Keratinocyte (primary cell): ENCODE measurements at regions not wholly inside any gene's neighbourhood (a gene's known extent, or its start where the extent isn't known, plus 50 kb on each side); places are given as distances from the start of the nearest gene placed in this dataset.
"Not testable (repeated sequence)": the region's sequence is repeated elsewhere in the genome, so short reads cannot be mapped to it uniquely, and the experiment has no call there.

Experiments used
- DNase-seq: peaks from one replicate; pipeline ENCODE4 v3.0.0-alpha.2; 2011; ENCODE audit warnings: low read depth, missing footprints, low spot score
- FAIRE-seq: peaks from 2 replicates; lab custom pipeline; 2011; peaks lifted over from hg19 to GRCh38; lab: Jason Lieb, UNC
- H2AFZ ChIP-seq: 2 replicates; pipeline ENCODE4 v1.6.0; 2012; ENCODE audit warnings: low read length, control low read depth, inconsistent platforms; ENCODE audit not compliant: control insufficient read depth
- H3K27ac ChIP-seq: 2 replicates; pipeline ENCODE4 v1.5.1; 2011; ENCODE audit warnings: low read length; ENCODE audit not compliant: control insufficient read depth, insufficient read depth
- H3K27me3 ChIP-seq: 3 replicates; pipeline ENCODE4 v1.6.0; 2011; ENCODE audit warnings: low read length; ENCODE audit not compliant: control insufficient read depth, insufficient read depth; ENCODE audit errors: extremely low read depth
- H3K36me3 ChIP-seq, 2 experiments: 2 replicates in 1 of 2; 3 replicates in 1 of 2; pipeline ENCODE4 v1.5.1; 2011; ENCODE audit warnings: low read length in 2 of 2, mild to moderate bottlenecking in 1 of 2; ENCODE audit not compliant: control insufficient read depth in 2 of 2, insufficient read depth in 2 of 2; ENCODE audit errors: extremely low read depth in 1 of 2
- H3K4me1 ChIP-seq: 3 replicates; pipeline ENCODE4 v1.5.1; 2011; ENCODE audit warnings: low read length; ENCODE audit not compliant: control insufficient read depth, insufficient read depth; ENCODE audit errors: extremely low read depth
- H3K4me2 ChIP-seq: 3 replicates; pipeline ENCODE4 v1.6.0; 2011; ENCODE audit warnings: low read depth, low read length; ENCODE audit not compliant: control insufficient read depth, insufficient read depth; ENCODE audit errors: extremely low read depth
- H3K4me3 ChIP-seq, 3 experiments: fragments of 200-600 bp in 1 of 3; sonication (generic) in 1 of 3; 2 replicates in 2 of 3; 3 replicates in 1 of 3; pipeline ENCODE4 v1.5.1; 2011 to 2016; ENCODE audit warnings: low read length in 3 of 3, mild to moderate bottlenecking in 3 of 3, control low read depth in 2 of 3, inconsistent platforms in 1 of 3, low read depth in 1 of 3, mixed read lengths in 1 of 3, mixed run types in 1 of 3, moderate library complexity in 1 of 3; ENCODE audit not compliant: control insufficient read depth in 2 of 3, insufficient read depth in 2 of 3; ENCODE audit errors: extremely low read depth in 1 of 3
- H3K79me2 ChIP-seq: 2 replicates; pipeline ENCODE4 v1.6.0; 2012; ENCODE audit warnings: low read length; ENCODE audit not compliant: control insufficient read depth, insufficient read depth
- H3K9ac ChIP-seq: 3 replicates; pipeline ENCODE4 v1.6.0; 2011; ENCODE audit warnings: low read length; ENCODE audit not compliant: control insufficient read depth, insufficient read depth; ENCODE audit errors: extremely low read depth
- H3K9me1 ChIP-seq: 3 replicates; pipeline ENCODE4 v1.6.0; 2011; ENCODE audit warnings: low read length; ENCODE audit not compliant: control insufficient read depth, insufficient read depth; ENCODE audit errors: extremely low read depth
- H3K9me3 ChIP-seq: 2 replicates; pipeline ENCODE4 v1.5.1; 2012; ENCODE audit warnings: low read depth, low read length; ENCODE audit not compliant: control insufficient read depth
- H4K20me1 ChIP-seq: 3 replicates; pipeline ENCODE4 v1.6.0; 2011; ENCODE audit warnings: low read length; ENCODE audit not compliant: control insufficient read depth, insufficient read depth; ENCODE audit errors: extremely low read depth
- EZH2 ChIP-seq: IDR thresholded peaks from one replicate; pipeline ENCODE4 v1.6.1; 2012; ENCODE audit warnings: inconsistent platforms, mild to moderate bottlenecking, low read length, moderate library complexity
- dilution Hi-C: fragments of 300-500 bp; cut with MboI; formaldehyde crosslinking; loops from one replicate; pipeline ENCODE4 v1.7.0; 2020; ENCODE audit warnings: low sequenced_read_pairs; ENCODE audit not compliant: extremely low pct_ligation_motif_present
- TF ChIP-seq, protein P1 (sequence below), 3 experiments: IDR thresholded peaks in 1 of 3; conservative IDR thresholded peaks in 1 of 3; optimal IDR thresholded peaks in 1 of 3; 2 replicates in 2 of 3; 3 replicates in 1 of 3; pipeline versions ENCODE3 to v1.5.1; 2011; ENCODE audit warnings: low read length in 3 of 3, mild to moderate bottlenecking in 3 of 3, moderate library complexity in 2 of 3, control low read depth in 1 of 3, inconsistent platforms in 1 of 3; ENCODE audit not compliant: insufficient read depth in 2 of 3; ENCODE audit errors: extremely low read depth in 1 of 3

DNA sequence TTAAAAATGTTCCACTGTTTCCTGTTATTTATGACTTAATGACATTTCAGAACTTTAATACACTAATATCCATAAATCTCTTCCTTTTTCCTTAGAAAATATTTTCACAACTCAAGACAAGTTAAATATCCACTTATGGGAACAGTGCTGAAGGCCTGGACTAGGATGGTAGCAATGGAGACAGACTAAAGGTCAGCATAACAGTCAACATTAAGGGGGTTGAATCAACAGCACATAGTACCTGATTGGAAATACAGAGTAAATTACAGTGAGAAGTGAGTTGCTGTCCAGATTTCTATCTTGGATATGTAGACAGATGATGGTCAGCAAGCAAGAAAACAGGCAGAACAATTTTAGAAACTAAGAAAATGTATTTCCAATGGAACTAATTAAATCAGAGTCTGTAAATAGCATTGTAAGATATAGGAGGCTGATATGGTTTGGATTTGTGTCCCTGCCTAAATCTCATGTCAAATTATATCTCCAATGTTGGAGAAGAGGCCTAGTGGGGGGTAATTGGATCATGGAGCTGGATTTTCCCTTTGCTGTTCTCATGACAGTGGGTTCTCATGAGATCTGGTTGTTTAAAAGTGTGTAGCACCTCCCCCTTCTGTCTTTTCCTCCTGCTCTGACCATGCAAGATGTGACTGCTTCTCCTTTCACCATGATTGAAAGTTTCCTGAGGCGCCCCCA, 682.7 kb downstream of the MAFB start:
- no peak for FAIRE-seq
- Histone ChIP-seq H3K4me2 (no peak overlapping the region), H3K4me3 (no peak overlapping the region), H3K9ac (no peak overlapping the region), H3K36me3 (no peaks in the 10 kb centered on the region), H3K4me1 (peaks cover 13% of the 10 kb centered on the region), H2AFZ (no peak overlapping the region), H3K9me3 (peaks cover 2% of the 10 kb centered on the region), H3K27ac (no peak overlapping the region), H3K9me1 (no peaks in the 10 kb centered on the region), H4K20me1 (no peaks in the 10 kb centered on the region), H3K27me3 (no peaks in the 10 kb centered on the region), H3K79me2 (no peaks in the 10 kb centered on the region)
- dilution Hi-C loops = no loop called here
- TF ChIP-seq EZH2 = no peak
- TF ChIP-seq, protein P1, sequence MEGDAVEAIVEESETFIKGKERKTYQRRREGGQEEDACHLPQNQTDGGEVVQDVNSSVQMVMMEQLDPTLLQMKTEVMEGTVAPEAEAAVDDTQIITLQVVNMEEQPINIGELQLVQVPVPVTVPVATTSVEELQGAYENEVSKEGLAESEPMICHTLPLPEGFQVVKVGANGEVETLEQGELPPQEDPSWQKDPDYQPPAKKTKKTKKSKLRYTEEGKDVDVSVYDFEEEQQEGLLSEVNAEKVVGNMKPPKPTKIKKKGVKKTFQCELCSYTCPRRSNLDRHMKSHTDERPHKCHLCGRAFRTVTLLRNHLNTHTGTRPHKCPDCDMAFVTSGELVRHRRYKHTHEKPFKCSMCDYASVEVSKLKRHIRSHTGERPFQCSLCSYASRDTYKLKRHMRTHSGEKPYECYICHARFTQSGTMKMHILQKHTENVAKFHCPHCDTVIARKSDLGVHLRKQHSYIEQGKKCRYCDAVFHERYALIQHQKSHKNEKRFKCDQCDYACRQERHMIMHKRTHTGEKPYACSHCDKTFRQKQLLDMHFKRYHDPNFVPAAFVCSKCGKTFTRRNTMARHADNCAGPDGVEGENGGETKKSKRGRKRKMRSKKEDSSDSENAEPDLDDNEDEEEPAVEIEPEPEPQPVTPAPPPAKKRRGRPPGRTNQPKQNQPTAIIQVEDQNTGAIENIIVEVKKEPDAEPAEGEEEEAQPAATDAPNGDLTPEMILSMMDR (optimal IDR thresholded peaks at IDR 0.05 in 1 of 3, IDR thresholded peaks at IDR 0.05 in 1 of 3, conservative IDR thresholded peaks at IDR 0.05 in 1 of 3; ENCODE audit: extremely low read depth in 1 of 3, insufficient read depth in 2 of 3, low read length in 3 of 3) = no peak
- no peak for DNase-seq

DNA sequence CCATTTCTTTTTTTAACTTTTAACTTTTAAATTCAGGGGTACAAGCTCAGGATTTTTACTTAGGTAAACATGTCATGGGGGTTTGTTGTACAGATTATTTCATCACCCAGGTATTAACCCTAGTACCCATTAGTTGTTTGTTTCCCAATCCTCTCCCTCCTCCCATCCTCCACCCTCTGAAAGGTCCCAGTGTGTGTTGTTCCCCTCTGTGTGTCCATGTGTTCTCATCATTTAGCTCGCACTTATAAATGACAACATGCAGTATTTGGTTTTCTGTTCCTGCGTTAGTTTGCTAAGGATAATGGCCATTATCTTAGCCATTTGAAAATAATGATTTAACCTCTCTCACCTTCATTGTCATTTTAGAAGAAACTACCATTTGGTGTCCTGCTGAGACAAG, 684.9 kb downstream of the MAFB start:
- H2AFZ ChIP-seq, H3K9me1 ChIP-seq: not testable (repeated sequence)

DNA sequence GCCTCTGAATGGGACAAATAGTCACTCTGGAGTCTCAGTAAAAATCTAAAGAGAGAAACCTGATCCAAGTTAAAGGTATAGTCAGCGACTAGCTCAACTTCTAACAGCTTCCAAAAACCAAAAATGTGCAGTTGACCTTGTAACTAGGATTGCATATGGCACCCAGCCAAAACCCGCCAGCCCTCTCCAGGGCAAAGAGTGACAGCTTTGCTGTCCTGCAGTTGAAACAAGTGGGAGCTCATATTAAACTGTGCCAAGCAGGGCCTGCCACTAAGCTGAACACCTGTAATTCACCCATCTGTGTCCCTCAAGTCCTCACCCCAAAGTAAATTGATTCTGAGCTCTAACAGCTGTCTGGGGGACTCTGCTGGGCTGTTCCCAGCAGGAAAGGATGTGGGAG, 695.3 kb downstream of the MAFB start:
- H3K36me3 ChIP-seq = no peaks in the 10 kb centered on the region
- no peaks in the 10 kb centered on the region for H3K9me3 ChIP-seq
- no peaks in the 10 kb centered on the region for H3K9me1 ChIP-seq
- no peak overlapping the region for H3K27ac ChIP-seq
- no peak overlapping the region for H3K4me2 ChIP-seq
- H2AFZ ChIP-seq = no peak overlapping the region
- H4K20me1 ChIP-seq = no peaks in the 10 kb centered on the region
- H3K4me3 ChIP-seq = no peak overlapping the region
- no peak overlapping the region for H3K9ac ChIP-seq
- no peaks in the 10 kb centered on the region for H3K79me2 ChIP-seq
- TF ChIP-seq, protein P1 (optimal IDR thresholded peaks at IDR 0.05 in 1 of 3, IDR thresholded peaks at IDR 0.05 in 1 of 3, conservative IDR thresholded peaks at IDR 0.05 in 1 of 3; ENCODE audit: extremely low read depth in 1 of 3, insufficient read depth in 2 of 3, low read length in 3 of 3) = no peak
- no peak for TF ChIP-seq EZH2
- H3K27me3 ChIP-seq = no peaks in the 10 kb centered on the region
- FAIRE-seq (no peak), DNase-seq (no peak)
- no peaks in the 10 kb centered on the region for H3K4me1 ChIP-seq
- dilution Hi-C loops = no loop called here

More for the DNA sequence above, 684.9 kb downstream of the MAFB start:
- DNase-seq, H3K27me3 ChIP-seq, H3K9ac ChIP-seq, H3K4me1 ChIP-seq, H3K27ac ChIP-seq, FAIRE-seq, H3K9me3 ChIP-seq, H3K4me3 ChIP-seq, dilution Hi-C loops, H3K36me3 ChIP-seq, H3K4me2 ChIP-seq, H4K20me1 ChIP-seq, H3K79me2 ChIP-seq: not testable (repeated sequence)
